ENCODE measurements at regions not wholly inside any gene's neighbourhood (a gene's known extent, or its start where the extent isn't known, plus 50 kb on each side); places are given as distances from the start of the nearest gene placed in this dataset.

- TF ChIP-seq TARDBP (IDR thresholded peaks at IDR 0.05) (no peak), ARNT (IDR thresholded peaks at IDR 0.05) (no peak), SUZ12 (IDR thresholded peaks at IDR 0.05) (no peak), NFRKB (IDR thresholded peaks at IDR 0.05) (no peak), LEF1 (IDR thresholded peaks at IDR 0.05; ENCODE audit: borderline replicate concordance) (no peak), ELF4 (IDR thresholded peaks at IDR 0.05) (no peak), SP1 (IDR thresholded peaks at IDR 0.05) (no peak), FOXA1 (IDR thresholded peaks at IDR 0.05) (no peak), BHLHE40 (IDR thresholded peaks at IDR 0.05; ENCODE audit: borderline replicate concordance) (no peak), CTBP1 (IDR thresholded peaks at IDR 0.05; ENCODE audit: borderline replicate concordance) (no peak), L3MBTL2 (conservative IDR thresholded peaks at IDR 0.05) (no peak), HDGF (IDR thresholded peaks at IDR 0.05; ENCODE audit: borderline replicate concordance) (no peak)
- TF ChIP-seq, protein P1, sequence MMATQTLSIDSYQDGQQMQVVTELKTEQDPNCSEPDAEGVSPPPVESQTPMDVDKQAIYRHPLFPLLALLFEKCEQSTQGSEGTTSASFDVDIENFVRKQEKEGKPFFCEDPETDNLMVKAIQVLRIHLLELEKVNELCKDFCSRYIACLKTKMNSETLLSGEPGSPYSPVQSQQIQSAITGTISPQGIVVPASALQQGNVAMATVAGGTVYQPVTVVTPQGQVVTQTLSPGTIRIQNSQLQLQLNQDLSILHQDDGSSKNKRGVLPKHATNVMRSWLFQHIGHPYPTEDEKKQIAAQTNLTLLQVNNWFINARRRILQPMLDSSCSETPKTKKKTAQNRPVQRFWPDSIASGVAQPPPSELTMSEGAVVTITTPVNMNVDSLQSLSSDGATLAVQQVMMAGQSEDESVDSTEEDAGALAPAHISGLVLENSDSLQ (IDR thresholded peaks at IDR 0.05): no peak
These were observed 277.2 kb upstream of the GJB5 start for GRCh38 chr1:34477632-34478141.
